Raji (cell line): ENCODE measurements at regions not wholly inside any gene's neighbourhood (a gene's known extent, or its start where the extent isn't known, plus 50 kb on each side); places are given as distances from the start of the nearest gene placed in this dataset.

Experiments
- POLR2A ChIP-seq: IDR thresholded peaks from 2 replicates; pipeline ENCODE4 v1.6.1; 2011; ENCODE audit warnings: low read depth, low read length, control low read depth; ENCODE audit not compliant: insufficient read depth

- TF ChIP-seq POLR2A, result no peak
These were observed 86.3 kb upstream of the PHLPP1 start for GRCh38 chr18:62629031-62629430.

DNA sequence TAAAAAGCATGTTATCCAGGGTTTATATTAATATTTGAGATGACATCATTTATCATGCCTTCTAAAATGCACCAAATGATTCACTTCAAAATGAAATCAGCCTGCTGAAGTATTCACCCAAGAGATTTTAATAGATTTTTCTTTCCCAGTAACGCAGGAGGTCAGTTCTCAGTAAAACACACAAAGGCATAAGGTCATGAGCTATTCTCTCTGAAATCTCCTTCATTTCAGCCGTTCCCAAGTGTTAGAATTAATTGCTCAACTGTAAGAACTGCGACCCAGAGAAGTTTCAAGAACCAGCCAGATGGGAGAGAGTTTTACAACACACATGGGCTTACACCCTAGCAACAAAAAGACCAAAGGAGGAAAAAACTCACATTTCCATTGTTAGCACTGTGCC lies 84.2 kb upstream of the PHLPP1 start:
- no peak for TF ChIP-seq POLR2A

- no peak for TF ChIP-seq POLR2A
These were observed 82.4 kb upstream of the PHLPP1 start for GRCh38 chr18:62632788-62633455.

- TF ChIP-seq POLR2A, result no peak
These were observed 80.9 kb upstream of the PHLPP1 start for GRCh38 chr18:62634458-62634857.

DNA sequence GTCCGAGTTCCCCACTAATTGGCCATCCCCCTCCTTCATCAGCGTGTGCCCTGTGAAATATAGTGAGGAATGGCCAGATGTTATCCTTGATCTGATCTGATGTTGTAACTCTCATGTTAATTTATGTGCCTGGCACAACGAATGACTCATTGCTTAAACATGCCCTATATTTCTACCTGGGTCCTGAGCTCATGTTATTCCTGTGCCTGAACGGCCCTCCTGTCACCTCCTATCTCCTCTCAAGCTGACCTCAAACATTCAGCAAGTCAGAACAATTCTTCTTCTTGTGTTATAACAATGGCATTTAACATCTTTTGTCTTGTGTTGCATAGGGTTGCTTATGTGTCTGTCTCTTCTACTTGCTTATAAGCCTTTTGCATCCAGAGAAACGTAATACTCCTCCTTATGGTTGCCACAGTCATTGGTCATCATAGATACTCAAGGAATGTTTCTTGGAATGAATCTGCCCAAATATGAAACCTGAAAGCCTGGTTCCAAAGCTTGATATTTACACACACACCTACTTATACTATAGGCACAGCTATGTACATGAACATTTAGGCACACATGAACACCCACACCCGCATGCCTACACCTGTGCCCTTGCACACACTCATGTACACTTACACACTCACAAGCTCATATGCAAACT lies 80.2 kb upstream of the PHLPP1 start:
- TF ChIP-seq POLR2A, result no peak

GRCh38 chr18:62637403-62637802 lies 77.9 kb upstream of the PHLPP1 start:
- no peak for TF ChIP-seq POLR2A

DNA sequence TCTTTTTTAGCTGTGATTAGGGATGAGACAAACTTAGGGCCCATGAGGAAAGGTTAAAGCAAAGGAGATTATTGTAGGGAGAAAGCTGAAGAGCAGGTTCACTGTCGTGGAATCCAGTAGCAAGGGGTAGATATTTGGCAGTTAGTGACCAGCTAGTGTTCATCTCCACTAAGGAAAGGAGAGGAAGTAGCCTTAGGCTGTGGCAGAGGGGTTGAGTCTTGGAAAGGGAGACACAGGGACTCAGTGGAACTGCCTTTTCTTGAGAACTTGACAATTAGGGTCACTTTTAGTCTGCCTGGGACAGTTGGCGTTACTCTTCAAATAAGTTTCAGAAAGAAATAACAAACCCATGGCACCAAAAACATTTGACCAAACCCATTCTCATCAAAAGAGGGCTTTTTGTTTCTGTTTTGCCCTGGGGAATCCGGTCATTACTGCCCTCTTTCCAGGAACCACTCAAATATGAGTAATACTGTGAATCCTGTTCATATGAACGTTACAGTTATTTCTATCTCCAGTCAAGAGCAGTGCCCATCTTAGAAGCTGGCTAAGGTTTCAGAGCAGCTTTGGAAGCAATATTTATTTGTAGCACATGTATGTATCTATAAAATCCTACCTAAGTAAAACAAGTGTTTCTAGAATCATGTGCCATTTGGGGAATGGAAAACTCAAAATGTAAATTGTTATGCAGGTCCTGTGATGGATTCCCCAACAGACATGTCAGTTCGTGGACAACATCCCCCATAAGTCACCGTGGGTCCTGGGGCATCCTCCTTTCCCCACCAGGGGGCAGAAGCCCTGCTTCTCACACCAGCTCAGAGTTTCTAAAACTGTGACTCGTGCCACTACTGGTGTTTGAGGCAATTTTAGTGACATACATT lies 77.3 kb upstream of the PHLPP1 start:
- no peak for TF ChIP-seq POLR2A

DNA sequence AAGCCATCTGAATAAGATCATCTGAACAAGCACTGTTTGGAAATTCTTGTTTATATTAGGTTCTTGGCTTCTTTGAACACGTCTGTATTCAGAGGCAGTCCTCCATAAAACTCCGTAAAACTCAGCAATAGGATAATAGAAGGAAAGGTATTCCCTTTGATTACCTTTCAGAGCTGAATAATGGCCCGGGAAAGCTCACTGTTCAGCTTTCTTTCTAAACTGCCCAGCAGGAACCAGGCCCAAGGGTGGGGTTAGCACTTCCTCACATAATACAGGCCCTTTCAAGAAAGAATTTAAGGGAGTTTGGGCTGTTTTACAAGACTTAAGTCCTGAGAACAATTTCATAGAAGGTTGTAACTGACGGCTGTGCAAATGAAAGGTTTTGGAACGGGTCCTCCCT lies 72.2 kb upstream of the PHLPP1 start:
- TF ChIP-seq POLR2A, result no peak

GRCh38 chr18:62644773-62645172 lies 70.6 kb upstream of the PHLPP1 start:
- no peak for TF ChIP-seq POLR2A

DNA sequence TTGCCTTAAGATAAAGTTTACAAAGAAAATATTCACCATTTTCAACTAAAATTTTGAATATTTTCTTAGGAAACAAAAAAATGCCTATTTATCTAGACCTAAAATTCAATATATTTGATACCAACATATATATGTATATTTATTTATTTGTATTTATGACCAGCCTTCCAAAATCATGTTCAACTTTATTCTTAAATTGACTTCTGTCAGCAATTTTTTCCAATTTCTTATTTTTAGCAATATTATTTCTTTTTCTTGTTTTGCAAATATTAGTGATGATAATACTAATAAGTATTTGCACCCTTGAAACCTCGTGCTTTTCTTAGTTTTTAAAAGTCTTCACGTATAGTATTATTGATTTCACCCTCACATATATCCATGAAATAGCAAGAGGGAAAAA lies 68.2 kb upstream of the PHLPP1 start:
- TF ChIP-seq POLR2A, result no peak

- TF ChIP-seq POLR2A, result no peak
These were observed 67.2 kb upstream of the PHLPP1 start for GRCh38 chr18:62648045-62648678.

GRCh38 chr18:62651276-62652056 lies 63.9 kb upstream of the PHLPP1 start:
- TF ChIP-seq POLR2A, result no peak; the same call in 1 of the 2 replicates

- peak; percentile 12; the same call in 1 of the 2 replicates for TF ChIP-seq POLR2A
These were observed 63.2 kb upstream of the PHLPP1 start for GRCh38 chr18:62652057-62652629.

- TF ChIP-seq POLR2A, result no peak
These were observed 59.7 kb upstream of the PHLPP1 start for GRCh38 chr18:62655520-62656219.
